Fibroblast of pulmonary artery (primary cell): ENCODE measurements at regions not wholly inside any gene's neighbourhood (a gene's known extent, or its start where the extent isn't known, plus 50 kb on each side); places are given as distances from the start of the nearest gene placed in this dataset.

ENCODE experiments used
- DNase-seq: peaks from one replicate; pipeline ENCODE4 v3.0.0-alpha.2; 2010; ENCODE audit warnings: low read depth
- H3K4me3 ChIP-seq: replicated peaks from 2 replicates; pipeline ENCODE4 v1.5.1; 2011; ENCODE audit warnings: low read depth, mild to moderate bottlenecking, control low read depth, low read length, moderate library complexity
- TF ChIP-seq, protein P1 (sequence below): IDR thresholded peaks from 2 replicates; pipeline ENCODE4 v1.5.1; 2011; ENCODE audit warnings: mild to moderate bottlenecking, control low read depth, low read length, inconsistent platforms; ENCODE audit errors: missing control alignments

DNA sequence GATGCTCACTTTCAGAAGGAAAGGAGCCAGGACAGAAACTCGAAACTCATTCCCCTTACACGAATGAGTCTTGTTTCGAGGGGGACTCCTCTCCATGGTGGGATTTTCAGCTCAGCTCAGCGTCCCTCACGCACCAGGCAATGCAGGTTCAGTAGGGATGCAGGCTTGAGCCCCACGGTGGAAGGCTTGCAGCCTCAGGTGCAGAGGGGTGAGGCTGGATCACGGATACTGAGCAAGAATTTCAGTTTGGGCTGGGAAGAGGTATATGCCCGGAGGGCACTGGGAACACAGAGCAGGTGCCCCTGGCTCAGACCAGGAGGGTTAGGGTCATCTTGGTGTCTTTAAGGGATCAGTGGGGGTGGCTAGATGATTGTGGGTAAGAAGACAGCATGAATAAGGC lies 344.9 kb upstream of the TNRC6C start:
- DNase-seq = no peak
- H3K4me3 ChIP-seq = no peak overlapping the region
- TF ChIP-seq, protein P1, sequence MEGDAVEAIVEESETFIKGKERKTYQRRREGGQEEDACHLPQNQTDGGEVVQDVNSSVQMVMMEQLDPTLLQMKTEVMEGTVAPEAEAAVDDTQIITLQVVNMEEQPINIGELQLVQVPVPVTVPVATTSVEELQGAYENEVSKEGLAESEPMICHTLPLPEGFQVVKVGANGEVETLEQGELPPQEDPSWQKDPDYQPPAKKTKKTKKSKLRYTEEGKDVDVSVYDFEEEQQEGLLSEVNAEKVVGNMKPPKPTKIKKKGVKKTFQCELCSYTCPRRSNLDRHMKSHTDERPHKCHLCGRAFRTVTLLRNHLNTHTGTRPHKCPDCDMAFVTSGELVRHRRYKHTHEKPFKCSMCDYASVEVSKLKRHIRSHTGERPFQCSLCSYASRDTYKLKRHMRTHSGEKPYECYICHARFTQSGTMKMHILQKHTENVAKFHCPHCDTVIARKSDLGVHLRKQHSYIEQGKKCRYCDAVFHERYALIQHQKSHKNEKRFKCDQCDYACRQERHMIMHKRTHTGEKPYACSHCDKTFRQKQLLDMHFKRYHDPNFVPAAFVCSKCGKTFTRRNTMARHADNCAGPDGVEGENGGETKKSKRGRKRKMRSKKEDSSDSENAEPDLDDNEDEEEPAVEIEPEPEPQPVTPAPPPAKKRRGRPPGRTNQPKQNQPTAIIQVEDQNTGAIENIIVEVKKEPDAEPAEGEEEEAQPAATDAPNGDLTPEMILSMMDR = no peak

DNA sequence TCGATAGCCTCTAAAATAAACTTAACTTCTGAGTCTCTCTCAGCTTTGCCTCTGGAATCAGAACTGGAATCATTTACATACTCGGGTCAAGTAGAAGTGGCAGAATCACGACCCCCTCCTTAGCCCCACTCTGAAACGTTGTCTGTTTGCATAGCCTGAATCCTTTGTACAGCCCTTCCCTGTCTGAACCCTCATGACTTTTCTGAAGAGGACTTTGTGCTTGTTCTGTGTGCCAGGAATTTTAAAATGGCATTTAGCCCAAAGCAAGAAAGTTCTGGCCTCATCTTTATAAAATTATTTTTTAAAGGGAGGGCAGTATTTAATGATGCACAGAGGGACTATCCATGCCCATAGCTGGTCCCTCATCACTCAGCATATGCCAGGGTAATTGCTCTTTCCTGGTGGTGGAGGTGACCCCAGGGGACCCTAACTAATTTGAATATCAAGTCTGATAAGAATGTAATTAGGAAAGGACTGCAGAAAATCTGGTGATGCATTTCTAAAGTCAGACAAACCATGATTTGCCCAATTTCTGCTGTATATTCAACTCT lies 342.7 kb upstream of the TNRC6C start:
- TF ChIP-seq, protein P1 = no peak
- no peak overlapping the region for H3K4me3 ChIP-seq
- DNase-seq = no peak

DNA sequence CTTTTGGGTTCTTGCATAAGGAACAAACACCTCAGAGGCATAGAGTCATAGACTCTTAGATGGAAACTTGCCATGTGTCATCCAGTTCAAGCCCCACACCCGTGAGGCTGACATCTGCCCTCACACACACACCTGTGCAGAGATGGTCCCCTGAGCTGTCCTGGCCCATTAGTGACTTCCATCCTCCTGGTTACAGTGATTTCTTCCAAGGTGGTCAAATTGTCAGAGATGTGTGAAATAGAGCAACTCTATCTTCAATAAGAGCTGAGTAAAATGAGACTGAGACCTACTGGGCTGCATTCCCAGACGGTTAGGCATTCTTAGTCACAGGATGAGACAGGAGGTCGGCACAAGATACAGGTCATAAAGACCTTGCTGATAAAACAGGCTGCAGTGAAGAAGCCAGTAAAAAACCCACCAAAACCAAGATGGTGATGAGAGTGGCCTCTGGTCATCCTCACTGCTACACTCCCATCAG lies 342.2 kb upstream of the TNRC6C start:
- TF ChIP-seq, protein P1 = no peak
- no peak overlapping the region for H3K4me3 ChIP-seq
- DNase-seq = peak; percentile 10

DNA sequence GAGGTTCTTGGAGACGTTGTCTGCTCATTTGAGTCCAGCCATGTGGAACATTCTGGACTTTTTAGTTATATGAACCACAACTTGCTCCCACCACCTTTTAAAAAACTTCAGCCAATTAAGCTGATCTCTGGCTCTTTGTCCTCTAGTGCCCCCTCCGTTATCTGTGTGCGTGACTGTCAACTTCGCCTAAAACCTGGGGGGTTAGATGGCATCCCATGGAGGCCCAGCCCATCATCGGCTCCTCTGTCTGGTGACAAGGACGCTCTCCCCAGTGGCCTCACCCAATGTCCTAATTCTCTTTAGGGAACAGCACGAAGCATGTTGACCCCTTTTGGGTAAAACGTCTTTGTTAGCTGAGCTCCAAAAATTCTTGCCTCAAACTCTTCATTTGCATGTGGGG lies 341.0 kb upstream of the TNRC6C start:
- no peak overlapping the region for H3K4me3 ChIP-seq
- TF ChIP-seq, protein P1 = no peak
- no peak for DNase-seq

DNA sequence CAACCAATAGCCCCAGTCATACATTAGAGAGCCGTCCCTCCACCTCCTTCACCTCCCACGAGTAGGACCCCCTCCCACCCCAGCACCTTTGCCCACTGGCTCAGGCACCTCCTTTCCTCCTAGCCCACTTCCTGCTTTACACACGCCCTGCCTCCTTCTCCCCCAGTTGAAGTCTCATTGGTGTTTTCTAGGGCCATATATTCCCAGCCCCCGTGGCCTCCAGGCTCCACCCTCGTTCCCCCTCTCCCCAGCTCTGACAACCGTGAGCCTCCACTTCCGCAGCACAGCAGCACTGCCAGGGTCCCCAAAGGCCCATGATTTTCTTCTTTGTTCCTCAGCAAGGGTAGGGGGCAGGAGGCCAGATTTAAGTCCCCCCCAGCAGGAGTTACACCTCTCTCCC lies 340.3 kb upstream of the TNRC6C start:
- no peak overlapping the region for H3K4me3 ChIP-seq
- DNase-seq = no peak
- TF ChIP-seq, protein P1 = no peak

DNA sequence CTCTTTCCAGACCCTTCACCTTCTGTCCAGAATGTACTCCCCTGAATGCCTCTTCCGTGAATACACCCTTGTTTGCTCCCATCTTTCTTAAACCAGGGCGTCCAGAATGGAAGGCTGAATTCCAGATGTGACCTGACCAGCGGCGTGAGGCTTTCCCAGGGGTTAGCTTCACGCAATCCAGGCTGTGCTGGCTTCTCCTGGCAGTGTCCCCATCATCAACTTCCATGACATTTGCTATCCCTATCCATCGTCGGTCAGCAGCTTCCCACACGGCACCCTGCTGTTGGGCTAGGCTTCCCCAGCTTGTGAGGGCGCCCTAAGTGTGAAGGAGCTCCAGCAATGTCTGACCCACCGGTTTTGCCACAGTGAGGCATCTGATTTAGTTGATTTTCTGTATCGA lies 339.8 kb upstream of the TNRC6C start:
- TF ChIP-seq, protein P1 = no peak
- no peak overlapping the region for H3K4me3 ChIP-seq
- DNase-seq = no peak

DNA sequence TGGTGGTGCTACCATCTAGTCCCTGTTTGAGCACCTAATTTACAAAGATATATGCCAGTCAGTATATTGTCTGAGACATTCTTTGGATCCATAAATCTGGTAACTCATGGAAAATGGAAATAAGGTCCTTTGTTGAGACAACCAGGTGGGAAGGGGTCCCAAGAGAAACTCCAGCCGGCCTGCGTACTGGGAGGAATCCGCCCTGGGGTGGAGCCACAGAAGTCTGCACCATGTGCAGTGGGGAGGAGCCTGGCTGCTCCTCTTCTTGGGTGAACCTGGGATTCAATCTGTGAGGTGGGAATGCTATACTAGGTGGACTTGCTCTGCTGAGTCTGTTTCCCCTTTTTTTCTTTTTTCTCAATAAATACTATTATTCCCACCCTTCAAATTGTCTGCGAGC lies 339.2 kb upstream of the TNRC6C start:
- H3K4me3 ChIP-seq = no peak overlapping the region
- TF ChIP-seq, protein P1 = no peak
- DNase-seq = no peak
